K562 (cell line): ENCODE measurements at regions not wholly inside any gene's neighbourhood (a gene's known extent, or its start where the extent isn't known, plus 50 kb on each side); places are given as distances from the start of the nearest gene placed in this dataset.

ENCODE experiments used
- ATAC-seq: fragments of 200-7000 bp; cut with Tn5 transposase; 3 replicates; pipeline ENCODE4 v1.9.1; 2020; ENCODE audit warnings: moderate library complexity
- BruUV-seq: library from RNA; stranded (reverse); fragments of 400-500 nt; replicated peaks from 2 replicates; lab custom pipeline; 2021; lab: Mats Ljungman, UMichigan
- CTCF ChIA-PET: fragments of 300-600 bp; formaldehyde crosslinking; extraction: SDS; loops from one replicate; lab custom pipeline; 2021; ENCODE audit warnings: low intra/inter-chr PET ratio; lab: Yijun Ruan, JAX
- POLR2A ChIA-PET: fragments of 300-600, 350-650 bp; sonication (Branson Sonifier 250); formaldehyde crosslinking; extraction: SDS; loops from one replicate; lab custom pipeline; 2021; ENCODE audit warnings: antibody characterized with exemption, inconsistent platforms; lab: Yijun Ruan, JAX
- DNase-seq, 4 experiments: peaks; one replicate each; pipeline versions ENCODE4 v3.0.0 to v3.0.0-alpha.2; 2011 to 2018; ENCODE audit warnings: low spot score in 3 of 4, mixed read lengths in 3 of 4; ENCODE audit errors: extremely low read depth in 1 of 4
- FAIRE-seq: peaks from 2 replicates; lab custom pipeline; 2011; peaks lifted over from hg19 to GRCh38; lab: Jason Lieb, UNC
- H2AFZ ChIP-seq: 2 replicates; pipeline ENCODE4 v1.6.0; 2011; ENCODE audit warnings: low read depth, low read length, control low read depth, inconsistent platforms
- H3K27ac ChIP-seq: fragments of 200-600 bp; 3 replicates; pipeline ENCODE4 v1.8.0; 2011; ENCODE audit warnings: low read depth, mild to moderate bottlenecking, control low read depth, inconsistent platforms, low read length, moderate library complexity, mixed read lengths; ENCODE audit errors: extremely low read depth
- H3K27me3 ChIP-seq, 2 experiments: fragments of 300-600 bp in 1 of 2; 2 replicates in 1 of 2; 3 replicates in 1 of 2; pipeline versions ENCODE4 v1.6.0 to v1.8.0; 2011; ENCODE audit warnings: inconsistent platforms in 2 of 2, low read length in 2 of 2, mild to moderate bottlenecking in 1 of 2, mixed read lengths in 1 of 2, moderate library complexity in 1 of 2; ENCODE audit not compliant: control insufficient read depth in 2 of 2, insufficient read depth in 2 of 2
- H3K36me3 ChIP-seq: fragments of 300-600 bp; 3 replicates; pipeline ENCODE4 v1.8.0; 2011; ENCODE audit warnings: mild to moderate bottlenecking, low read length, inconsistent platforms; ENCODE audit not compliant: control insufficient read depth, insufficient read depth
- H3K4me1 ChIP-seq, 2 experiments: fragments of 200-600 bp in 1 of 2; replicated peaks in 1 of 2; 2 replicates in 1 of 2; 3 replicates in 1 of 2; pipeline versions ENCODE4 v1.5.1 to v1.8.0; 2011; ENCODE audit warnings: inconsistent platforms in 2 of 2, low read length in 2 of 2, mild to moderate bottlenecking in 1 of 2, mixed read lengths in 1 of 2, moderate library complexity in 1 of 2; ENCODE audit not compliant: control insufficient read depth in 2 of 2, insufficient read depth in 2 of 2
- H3K4me2 ChIP-seq: 2 replicates; pipeline ENCODE4 v1.6.1; 2011; ENCODE audit warnings: low read length, control low read depth, inconsistent platforms, mixed read lengths; ENCODE audit not compliant: insufficient read depth
- H3K4me3 ChIP-seq: fragments of 200-600 bp; sonication (generic), shearing (Covaris generic); 2 replicates; pipeline ENCODE4 v1.5.1; 2016; ENCODE audit warnings: control low read depth, inconsistent platforms
- H3K79me2 ChIP-seq: fragments of 200-600 bp; 3 replicates; pipeline ENCODE4 v1.8.0; 2011; ENCODE audit warnings: low read length, inconsistent platforms; ENCODE audit not compliant: control insufficient read depth, insufficient read depth
- H3K9ac ChIP-seq, 2 experiments: 2 replicates each; pipeline versions ENCODE4 v1.6.0 to v1.6.1; 2011; ENCODE audit warnings: low read depth in 2 of 2, low read length in 2 of 2, control low read depth in 1 of 2, inconsistent platforms in 1 of 2, mild to moderate bottlenecking in 1 of 2, mixed read lengths in 1 of 2; ENCODE audit not compliant: insufficient read depth in 1 of 2
- H3K9me1 ChIP-seq: one replicate; pipeline ENCODE4 v1.6.0; 2011; ENCODE audit warnings: inconsistent platforms, mild to moderate bottlenecking, low read length, moderate library complexity; ENCODE audit not compliant: control insufficient read depth, insufficient read depth
- H3K9me3 ChIP-seq: replicated peaks from 2 replicates; pipeline ENCODE4 v1.5.1; 2011; ENCODE audit warnings: low read depth, low read length, inconsistent platforms; ENCODE audit not compliant: control insufficient read depth, insufficient read depth
- H4K20me1 ChIP-seq: replicated peaks from 2 replicates; pipeline ENCODE4 v1.6.1; 2011; ENCODE audit warnings: low read length, inconsistent platforms, mixed read lengths; ENCODE audit not compliant: control insufficient read depth, insufficient read depth
- BHLHE40 ChIP-seq: IDR thresholded peaks from 2 replicates; pipeline ENCODE4 v1.6.1; 2011; ENCODE audit warnings: low read length, improper control_type of control experiment
- BMI1 ChIP-seq: fragments of 150-350 bp; IDR thresholded peaks from 2 replicates; pipeline ENCODE4 v1.6.1; 2014; ENCODE audit warnings: low read length
- WGBS: fragments of 100-300 bp; shearing (Covaris generic); methylation state at CpG from one replicate; pipeline ENCODE4 v1.1.6; 2016; ENCODE audit warnings: low coverage, mixed read lengths; ENCODE audit not compliant: insufficient coverage; ENCODE audit errors: missing lambda C conversion rate; 5-methylcytosine and 5-hydroxymethylcytosine counted together
- in situ Hi-C: fragments of 300-500 bp; cut with MboI; formaldehyde crosslinking; loops from 4 replicates; pipeline ENCODE4 v1.15.0; 2018; ENCODE audit warnings: inconsistent platforms, mixed read lengths
- intact Hi-C: fragments of 100-400 bp; cut with micrococcal nuclease; formaldehyde crosslinking; loops from 2 replicates; pipeline ENCODE4 v1.14.2; 2022
- TF ChIP-seq, protein P1 (sequence below): fragments of 450-650 bp; IDR thresholded peaks from 2 replicates; pipeline ENCODE4 v1.6.1; 2017; ENCODE audit warnings: antibody characterized with exemption

DNA sequence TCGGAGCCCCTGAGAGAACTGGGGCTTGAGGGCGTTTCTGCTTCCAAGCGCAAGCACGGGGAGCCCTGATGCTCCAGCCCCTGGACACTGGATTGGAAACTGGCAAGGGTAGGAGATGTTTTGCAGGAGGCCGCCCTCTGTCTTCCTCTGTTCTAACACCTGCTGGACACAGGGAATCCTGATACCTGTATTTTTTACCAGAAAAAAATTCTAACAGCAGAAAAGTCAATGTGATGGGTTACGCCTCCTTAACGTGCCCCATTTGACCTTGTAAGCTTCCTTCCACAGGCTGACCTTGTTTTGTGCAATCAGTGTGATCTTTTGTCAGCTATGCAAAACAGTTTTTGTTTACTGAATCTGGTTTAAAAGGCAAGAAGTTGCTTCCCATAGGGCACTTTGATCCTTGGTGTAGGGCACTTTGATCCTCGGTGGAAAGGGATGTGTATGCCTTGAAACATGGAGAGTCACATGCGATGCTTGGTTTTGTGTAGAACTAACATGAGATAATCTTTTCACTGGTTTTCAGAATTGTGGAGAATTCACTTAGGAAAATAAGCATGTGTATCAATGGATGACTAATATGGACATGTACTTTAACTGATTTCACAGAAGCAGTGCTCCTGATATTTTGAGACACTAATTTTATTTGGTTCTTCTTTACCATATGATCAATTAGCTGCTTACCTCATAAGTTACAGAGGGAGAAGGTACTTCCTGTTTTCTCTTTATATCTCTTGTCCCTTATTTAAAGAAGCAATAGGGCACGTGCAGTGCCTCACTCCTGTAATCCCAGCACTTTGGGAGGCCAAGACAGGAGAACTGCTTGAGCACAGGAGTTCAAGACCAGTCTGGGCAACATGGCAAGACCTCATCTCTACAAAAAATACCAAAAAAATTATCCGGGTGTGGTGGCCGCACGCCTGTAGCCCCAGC is 59.9 kb upstream of the MAP3K4 start:
- no peaks in the 10 kb centered on the region for H3K9me1 ChIP-seq
- no peak for FAIRE-seq
- H4K20me1 ChIP-seq = no peaks in the 10 kb centered on the region
- no peak overlapping the region for H3K4me2 ChIP-seq
- ChIA-PET POLR2A (interaction anchor here (1.4 to 2.0 kb wide), 2 partner anchors 18 to 208 kb away, joined by 3 to 7 read pairs; no protein-coding TSS in a partner anchor), CTCF (no interaction called here)
- ATAC-seq = no peak
- H2AFZ ChIP-seq = no peak overlapping the region
- H3K4me3 ChIP-seq = no peak overlapping the region
- no peaks in the 10 kb centered on the region for H3K79me2 ChIP-seq
- no peaks in the 10 kb centered on the region for H3K9me3 ChIP-seq
- H3K27ac ChIP-seq = no peak overlapping the region
- no peaks in the 10 kb centered on the region for H3K36me3 ChIP-seq
- no TSS peak for BruUV-seq
- TF ChIP-seq BMI1 (no peak), BHLHE40 (peak; percentile 63; the same call in 1 of the 2 replicates)
- TF ChIP-seq, protein P1, sequence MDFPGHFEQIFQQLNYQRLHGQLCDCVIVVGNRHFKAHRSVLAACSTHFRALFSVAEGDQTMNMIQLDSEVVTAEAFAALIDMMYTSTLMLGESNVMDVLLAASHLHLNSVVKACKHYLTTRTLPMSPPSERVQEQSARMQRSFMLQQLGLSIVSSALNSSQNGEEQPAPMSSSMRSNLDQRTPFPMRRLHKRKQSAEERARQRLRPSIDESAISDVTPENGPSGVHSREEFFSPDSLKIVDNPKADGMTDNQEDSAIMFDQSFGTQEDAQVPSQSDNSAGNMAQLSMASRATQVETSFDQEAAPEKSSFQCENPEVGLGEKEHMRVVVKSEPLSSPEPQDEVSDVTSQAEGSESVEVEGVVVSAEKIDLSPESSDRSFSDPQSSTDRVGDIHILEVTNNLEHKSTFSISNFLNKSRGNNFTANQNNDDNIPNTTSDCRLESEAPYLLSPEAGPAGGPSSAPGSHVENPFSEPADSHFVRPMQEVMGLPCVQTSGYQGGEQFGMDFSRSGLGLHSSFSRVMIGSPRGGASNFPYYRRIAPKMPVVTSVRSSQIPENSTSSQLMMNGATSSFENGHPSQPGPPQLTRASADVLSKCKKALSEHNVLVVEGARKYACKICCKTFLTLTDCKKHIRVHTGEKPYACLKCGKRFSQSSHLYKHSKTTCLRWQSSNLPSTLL = no peak
- WGBS = 63% methylated on average over 13 of the region's 13 CpGs
- in situ Hi-C loops (loop anchor here (5.0 kb wide), 1 partner anchor 446 kb away; no protein-coding TSS in a partner anchor), intact Hi-C loops (loop anchor here (2.0 to 5.0 kb wide), 2 partner anchors 61 to 441 kb away; partner anchors contain the start of gene MAP3K4)
- no peaks in the 10 kb centered on the region; a peak in 1 of 5 replicates for H3K27me3 ChIP-seq
- peaks cover 4 to 11% of the 10 kb centered on the region in 2 experiments; a peak in 4 of 5 replicates for H3K4me1 ChIP-seq
- H3K9ac ChIP-seq = no peak overlapping the region
- no peak for DNase-seq
